ENCODE measurements at regions not wholly inside any gene's neighbourhood (a gene's known extent, or its start where the extent isn't known, plus 50 kb on each side); places are given as distances from the start of the nearest gene placed in this dataset.

- no peak overlapping the region for H2AFZ ChIP-seq (ENCODE audit: low read depth, low read length)
- no peaks in the 10 kb centered on the region for H3K36me3 ChIP-seq (ENCODE audit: insufficient read depth, low read length)
- Mint-ChIP-seq H3K4me3 (ENCODE audit: unreplicated experiment) (no peak overlapping the region), H3K9me3 (ENCODE audit: unreplicated experiment) (no peaks in the 10 kb centered on the region), H3K4me1 (ENCODE audit: low read depth, unreplicated experiment) (no peaks in the 10 kb centered on the region), H3K36me3 (ENCODE audit: low read depth, unreplicated experiment) (peaks cover 2% of the 10 kb centered on the region), H3K27ac (ENCODE audit: unreplicated experiment) (no peak overlapping the region), H3K27me3 (ENCODE audit: low read depth, unreplicated experiment) (peaks cover 14% of the 10 kb centered on the region)
- no peak overlapping the region for H3K4me3 ChIP-seq (ENCODE audit: insufficient read depth, low read depth, low read length)
- peaks cover 4% of the 10 kb centered on the region for H3K27me3 ChIP-seq (ENCODE audit: insufficient read depth, low read length)
- no peak overlapping the region for H3K9ac ChIP-seq (ENCODE audit: low read length)
- TF ChIP-seq EZH2 (IDR thresholded peaks at IDR 0.05; ENCODE audit: insufficient read depth, low read length) (no peak), CTCF (IDR thresholded peaks at IDR 0.05; ENCODE audit: insufficient read depth, low read depth, low read length) (no peak)
- DNase-seq (ENCODE audit: low read depth): no peak
- no peaks in the 10 kb centered on the region for H3K79me2 ChIP-seq (ENCODE audit: insufficient read depth, low read length)
- H3K4me2 ChIP-seq (ENCODE audit: low read length): no peak overlapping the region
- no peak for FAIRE-seq
- no peaks in the 10 kb centered on the region for H3K4me1 ChIP-seq (ENCODE audit: insufficient read depth, low read length)
- no peak overlapping the region for H3K27ac ChIP-seq (ENCODE audit: low read depth, low read length)
- H4K20me1 ChIP-seq (ENCODE audit: insufficient read depth, low read length): no peaks in the 10 kb centered on the region
- H3K9me3 ChIP-seq (ENCODE audit: insufficient read depth, low read depth, low read length): no peaks in the 10 kb centered on the region
These were observed 347.7 kb upstream of the SLC14A2 start for GRCh38 chr18:45267622-45268021.

- TF ChIP-seq EZH2 (IDR thresholded peaks at IDR 0.05; ENCODE audit: insufficient read depth, low read length): no peak
- no peak for TF ChIP-seq CTCF (IDR thresholded peaks at IDR 0.05; ENCODE audit: insufficient read depth, low read depth, low read length)
- H3K27ac Mint-ChIP-seq (ENCODE audit: unreplicated experiment): no peak overlapping the region
- H4K20me1 ChIP-seq (ENCODE audit: insufficient read depth, low read length): no peaks in the 10 kb centered on the region
These were observed 346.7 kb upstream of the SLC14A2 start for GRCh38 chr18:45268583-45268982.

GRCh38 chr18:45270289-45270771, 344.9 kb upstream of the SLC14A2 start:
- H3K36me3 ChIP-seq (ENCODE audit: insufficient read depth, low read length): no peaks in the 10 kb centered on the region
- Mint-ChIP-seq H3K4me1 (ENCODE audit: low read depth, unreplicated experiment) (no peaks in the 10 kb centered on the region), H3K27ac (ENCODE audit: unreplicated experiment) (no peak overlapping the region), H3K4me3 (ENCODE audit: unreplicated experiment) (no peak overlapping the region), H3K9me3 (ENCODE audit: unreplicated experiment) (peaks cover 1% of the 10 kb centered on the region), H3K27me3 (ENCODE audit: low read depth, unreplicated experiment) (peaks cover 14% of the 10 kb centered on the region), H3K36me3 (ENCODE audit: low read depth, unreplicated experiment) (no peaks in the 10 kb centered on the region)
- TF ChIP-seq CTCF (IDR thresholded peaks at IDR 0.05; ENCODE audit: insufficient read depth, low read depth, low read length) (no peak), EZH2 (IDR thresholded peaks at IDR 0.05; ENCODE audit: insufficient read depth, low read length) (no peak)
- H2AFZ ChIP-seq (ENCODE audit: low read depth, low read length): no peak overlapping the region
- H3K9me3 ChIP-seq (ENCODE audit: insufficient read depth, low read depth, low read length): peaks cover 2% of the 10 kb centered on the region
- DNase-seq (ENCODE audit: low read depth): no peak
- H3K4me2 ChIP-seq (ENCODE audit: low read length): no peak overlapping the region
- no peak overlapping the region for H3K4me3 ChIP-seq (ENCODE audit: insufficient read depth, low read depth, low read length)
- H3K27me3 ChIP-seq (ENCODE audit: insufficient read depth, low read length): no peaks in the 10 kb centered on the region
- H4K20me1 ChIP-seq (ENCODE audit: insufficient read depth, low read length): no peaks in the 10 kb centered on the region
- no peak overlapping the region for H3K27ac ChIP-seq (ENCODE audit: low read depth, low read length)
- no peak overlapping the region for H3K9ac ChIP-seq (ENCODE audit: low read length)
- FAIRE-seq: no peak
- H3K4me1 ChIP-seq (ENCODE audit: insufficient read depth, low read length): no peaks in the 10 kb centered on the region
- H3K79me2 ChIP-seq (ENCODE audit: insufficient read depth, low read length): no peaks in the 10 kb centered on the region

More at GRCh38 chr18:45268583-45268982, 346.7 kb upstream of the SLC14A2 start:
- peaks cover 14% of the 10 kb centered on the region for H3K27me3 Mint-ChIP-seq (ENCODE audit: low read depth, unreplicated experiment)
- H3K36me3 Mint-ChIP-seq (ENCODE audit: low read depth, unreplicated experiment): no peaks in the 10 kb centered on the region
- H3K9me3 ChIP-seq (ENCODE audit: insufficient read depth, low read depth, low read length): no peaks in the 10 kb centered on the region
- H3K4me3 ChIP-seq (ENCODE audit: insufficient read depth, low read depth, low read length): no peak overlapping the region
- H3K4me3 Mint-ChIP-seq (ENCODE audit: unreplicated experiment): no peak overlapping the region
- no peak overlapping the region for H2AFZ ChIP-seq (ENCODE audit: low read depth, low read length)
- H3K27me3 ChIP-seq (ENCODE audit: insufficient read depth, low read length): peaks cover 4% of the 10 kb centered on the region
- FAIRE-seq (no peak), DNase-seq (ENCODE audit: low read depth) (no peak)
- peaks cover 1% of the 10 kb centered on the region for H3K9me3 Mint-ChIP-seq (ENCODE audit: unreplicated experiment)
- H3K4me1 ChIP-seq (ENCODE audit: insufficient read depth, low read length): no peaks in the 10 kb centered on the region
- no peaks in the 10 kb centered on the region for H3K36me3 ChIP-seq (ENCODE audit: insufficient read depth, low read length)
- H3K4me1 Mint-ChIP-seq (ENCODE audit: low read depth, unreplicated experiment): no peaks in the 10 kb centered on the region
- H3K79me2 ChIP-seq (ENCODE audit: insufficient read depth, low read length): no peaks in the 10 kb centered on the region
- H3K27ac ChIP-seq (ENCODE audit: low read depth, low read length): no peak overlapping the region
- no peak overlapping the region for H3K9ac ChIP-seq (ENCODE audit: low read length)
- H3K4me2 ChIP-seq (ENCODE audit: low read length): no peak overlapping the region

Data from astrocyte (in vitro differentiated cells and primary cell).